HTR-8/SVneo (cell line): ENCODE measurements at regions not wholly inside any gene's neighbourhood (a gene's known extent, or its start where the extent isn't known, plus 50 kb on each side); places are given as distances from the start of the nearest gene placed in this dataset.
A peak's percentile ranks its signal among the peaks of the same experiment; 100 is the strongest.
"Not testable (repeated sequence)": the region's sequence is repeated elsewhere in the genome, so short reads cannot be mapped to it uniquely, and the experiment has no call there.

Experiments used
- DNase-seq: peaks from one replicate; pipeline ENCODE4 v3.0.0; 2011; ENCODE audit warnings: low spot score, mixed read lengths; ENCODE audit not compliant: insufficient read length
- FAIRE-seq: peaks from 2 replicates; lab custom pipeline; 2011; peaks lifted over from hg19 to GRCh38; lab: Jason Lieb, UNC

- FAIRE-seq (no peak), DNase-seq (no peak)
Measured at GRCh38 chr9:82419696-82420486, 431.3 kb downstream of the SPATA31D1 start.

GRCh38 chr9:82421498-82421897 is 432.9 kb downstream of the SPATA31D1 start:
- FAIRE-seq (no peak), DNase-seq (no peak)

GRCh38 chr9:82423700-82424099 is 435.1 kb downstream of the SPATA31D1 start:
- FAIRE-seq (no peak), DNase-seq (no peak)

GRCh38 chr9:82424599-82425120 is 436.1 kb downstream of the SPATA31D1 start:
- FAIRE-seq: no peak

GRCh38 chr9:82431121-82431520 is 442.5 kb downstream of the SPATA31D1 start:
- no peak for FAIRE-seq

More at GRCh38 chr9:82424599-82425120, 436.1 kb downstream of the SPATA31D1 start:
- no peak for DNase-seq

GRCh38 chr9:82433290-82433931 is 444.8 kb downstream of the SPATA31D1 start:
- not testable (repeated sequence) for FAIRE-seq, DNase-seq

More at GRCh38 chr9:82431121-82431520, 442.5 kb downstream of the SPATA31D1 start:
- DNase-seq: no peak

GRCh38 chr9:82436475-82436874 is 447.9 kb downstream of the SPATA31D1 start:
- no peak for DNase-seq
- FAIRE-seq: no peak

- not testable (repeated sequence) for FAIRE-seq
Measured at GRCh38 chr9:82437183-82437582, 448.6 kb downstream of the SPATA31D1 start.

GRCh38 chr9:82438581-82438980 is 450.0 kb downstream of the SPATA31D1 start:
- no peak for FAIRE-seq
- no peak for DNase-seq

More at GRCh38 chr9:82437183-82437582, 448.6 kb downstream of the SPATA31D1 start:
- DNase-seq: not testable (repeated sequence)

GRCh38 chr9:82443312-82443711 is 454.7 kb downstream of the SPATA31D1 start:
- DNase-seq: no peak
- FAIRE-seq: no peak

GRCh38 chr9:82445556-82445955 is 457.0 kb downstream of the SPATA31D1 start:
- FAIRE-seq (no peak), DNase-seq (no peak)

- FAIRE-seq: no peak
Measured at GRCh38 chr9:82447343-82447742, 458.8 kb downstream of the SPATA31D1 start.

GRCh38 chr9:82449986-82450385 is 461.4 kb downstream of the SPATA31D1 start:
- DNase-seq (no peak), FAIRE-seq (no peak)

More at GRCh38 chr9:82447343-82447742, 458.8 kb downstream of the SPATA31D1 start:
- no peak for DNase-seq

- FAIRE-seq: no peak
- no peak for DNase-seq
Measured at GRCh38 chr9:82454509-82455190, 466.1 kb downstream of the SPATA31D1 start.

- DNase-seq: peak; percentile 9
- FAIRE-seq: no peak
Measured at GRCh38 chr9:82456642-82457041, 468.1 kb downstream of the SPATA31D1 start.

GRCh38 chr9:82457298-82457697 is 468.7 kb downstream of the SPATA31D1 start:
- DNase-seq (no peak), FAIRE-seq (no peak)

GRCh38 chr9:82457891-82458290 is 469.3 kb downstream of the SPATA31D1 start:
- no peak for DNase-seq
- no peak for FAIRE-seq

- no peak for FAIRE-seq
- DNase-seq: no peak
Measured at GRCh38 chr9:82458296-82458695, 469.7 kb downstream of the SPATA31D1 start.

GRCh38 chr9:82466616-82467260 is 478.2 kb downstream of the SPATA31D1 start:
- DNase-seq: no peak
- no peak for FAIRE-seq

GRCh38 chr9:82467436-82467835 is 478.9 kb downstream of the SPATA31D1 start:
- DNase-seq: no peak
- FAIRE-seq: no peak
